PC-9 (cell line): ENCODE measurements at regions not wholly inside any gene's neighbourhood (a gene's known extent, or its start where the extent isn't known, plus 50 kb on each side); places are given as distances from the start of the nearest gene placed in this dataset.
"Not testable (repeated sequence)": the region's sequence is repeated elsewhere in the genome, so short reads cannot be mapped to it uniquely, and the experiment has no call there.

Experiments used
- BruUV-seq: library from RNA; stranded (reverse); fragments of 400-500 nt; replicated peaks from 2 replicates; lab custom pipeline; 2021; lab: Mats Ljungman, UMichigan
- CTCF ChIA-PET: fragments of 300-600 bp; sonication (Branson Sonifier 250); formaldehyde crosslinking; loops from one replicate; lab custom pipeline; 2022; ENCODE audit warnings: antibody characterized with exemption; lab: Charles Lee
- POLR2A ChIA-PET: fragments of 300-600 bp; sonication (Branson Sonifier 250); formaldehyde crosslinking; loops from one replicate; lab custom pipeline; 2022; ENCODE audit warnings: antibody characterized with exemption; ENCODE audit not compliant: unreplicated experiment; lab: Charles Lee
- DNase-seq, 2 experiments: peaks; one replicate each; pipeline versions ENCODE4 v3.0.0 to v3.0.0-alpha.2; 2015 to 2022; ENCODE audit warnings: mixed read lengths in 1 of 2
- H2AFZ ChIP-seq: fragments of 200-600 bp; sonication (generic); 2 replicates; pipeline ENCODE4 v1.8.1; 2017; ENCODE audit warnings: antibody characterized with exemption
- H3F3A ChIP-seq: fragments of 200-600 bp; sonication (generic); 2 replicates; pipeline ENCODE4 v1.8.1; 2017; ENCODE audit warnings: antibody characterized with exemption, mild to moderate bottlenecking, low read depth; ENCODE audit not compliant: insufficient read depth
- H3K27ac ChIP-seq: fragments of 200-600 bp; sonication (generic); 2 replicates; pipeline ENCODE4 v1.6.1; 2016; ENCODE audit warnings: mixed run types
- H3K27me3 ChIP-seq: fragments of 200-600 bp; sonication (generic); 2 replicates; pipeline ENCODE4 v1.6.1; 2016; ENCODE audit warnings: low read depth, mixed run types; ENCODE audit not compliant: insufficient read depth
- H3K36me3 ChIP-seq: fragments of 200-600 bp; sonication (generic); 2 replicates; pipeline ENCODE4 v1.6.1; 2016; ENCODE audit warnings: low read depth, mixed run types
- H3K4me1 ChIP-seq: fragments of 200-600 bp; sonication (generic); replicated peaks from 2 replicates; pipeline ENCODE4 v1.6.1; 2016; ENCODE audit warnings: mixed run types; ENCODE audit not compliant: insufficient read depth
- H3K4me2 ChIP-seq: fragments of 200-600 bp; sonication (generic); 2 replicates; pipeline ENCODE4 v1.6.1; 2017; ENCODE audit warnings: mixed run types
- H3K4me3 ChIP-seq: fragments of 200-600 bp; sonication (generic); 2 replicates; pipeline ENCODE4 v1.6.1; 2016; ENCODE audit warnings: mixed run types
- H3K79me2 ChIP-seq: fragments of 200-600 bp; sonication (generic); 2 replicates; pipeline ENCODE4 v1.6.1; 2017; ENCODE audit warnings: low read depth, mixed run types
- H3K9me2 ChIP-seq: fragments of 200-600 bp; sonication (generic); 2 replicates; pipeline ENCODE4 v1.8.1; 2017; ENCODE audit warnings: mild to moderate bottlenecking; ENCODE audit not compliant: insufficient read depth
- H3K9me3 ChIP-seq: fragments of 200-600 bp; sonication (generic); 2 replicates; pipeline ENCODE4 v1.8.1; 2016; ENCODE audit warnings: low read depth; ENCODE audit not compliant: insufficient read depth
- H4K20me1 ChIP-seq: fragments of 200-600 bp; sonication (generic); 2 replicates; pipeline ENCODE4 v1.8.1; 2017; ENCODE audit not compliant: insufficient read depth
- CTCF ChIP-seq: fragments of 200-600 bp; sonication (generic); conservative IDR thresholded peaks from 2 replicates; pipeline ENCODE4 v1.6.1; 2017; ENCODE audit warnings: mixed run types, antibody characterized with exemption, mild to moderate bottlenecking, moderate library complexity
- EZH2 ChIP-seq: fragments of 200-600 bp; sonication (generic); IDR thresholded peaks from 2 replicates; pipeline ENCODE4 v1.8.0; 2017; ENCODE audit warnings: antibody characterized with exemption, low read depth
- intact Hi-C: fragments of 100-400 bp; cut with micrococcal nuclease; formaldehyde crosslinking; loops from one replicate; pipeline ENCODE4 v1.10.0; 2022; ENCODE audit not compliant: unreplicated experiment

- Histone ChIP-seq H3K36me3 (no peaks in the 10 kb centered on the region), H3K9me3 (no peaks in the 10 kb centered on the region), H3K4me2 (no peak overlapping the region), H3K79me2 (no peaks in the 10 kb centered on the region), H4K20me1 (no peaks in the 10 kb centered on the region), H3K4me1 (no peaks in the 10 kb centered on the region), H3K27me3 (no peaks in the 10 kb centered on the region), H3K27ac (no peak overlapping the region), H3K9me2 (no peaks in the 10 kb centered on the region), H2AFZ (0 out of 2 replicates have a peak overlapping the region, but pooled peaks have one; percentile 36), H3K4me3 (no peak overlapping the region), H3F3A (no peaks in the 10 kb centered on the region)
- no peak for TF ChIP-seq CTCF
- TF ChIP-seq EZH2, result no peak
- intact Hi-C loops, result no loop called here
- CTCF ChIA-PET, result no interaction called here
- no TSS peak for BruUV-seq
- POLR2A ChIA-PET, result no interaction called here
- DNase-seq, result no peak
Observed at GRCh38 chr7:109660401-109660800, 1090.7 kb downstream of the DNAJB9 start.

GRCh38 chr7:109663806-109664205, 1094.1 kb downstream of the DNAJB9 start:
- no peak overlapping the region for H3K4me2 ChIP-seq
- no peaks in the 10 kb centered on the region for H3K9me2 ChIP-seq
- H3K4me3 ChIP-seq, result no peak overlapping the region
- no TSS peak for BruUV-seq
- H3K79me2 ChIP-seq, result no peaks in the 10 kb centered on the region
- POLR2A ChIA-PET, result no interaction called here
- H3K4me1 ChIP-seq, result no peaks in the 10 kb centered on the region
- H3K27ac ChIP-seq, result no peak overlapping the region
- no peak overlapping the region for H2AFZ ChIP-seq
- intact Hi-C loops, result no loop called here
- CTCF ChIA-PET, result no interaction called here
- H3K36me3 ChIP-seq, result no peaks in the 10 kb centered on the region
- H3K27me3 ChIP-seq, result no peaks in the 10 kb centered on the region
- no peaks in the 10 kb centered on the region for H4K20me1 ChIP-seq
- H3F3A ChIP-seq, result no peaks in the 10 kb centered on the region
- TF ChIP-seq CTCF, result no peak
- TF ChIP-seq EZH2, result no peak
- DNase-seq, result no peak
- H3K9me3 ChIP-seq, result no peaks in the 10 kb centered on the region

- POLR2A ChIA-PET, H3K4me2 ChIP-seq, intact Hi-C loops, H3F3A ChIP-seq, H3K79me2 ChIP-seq, CTCF ChIA-PET, H4K20me1 ChIP-seq, H3K27me3 ChIP-seq, H3K9me2 ChIP-seq, H3K4me3 ChIP-seq, H3K4me1 ChIP-seq, DNase-seq, H3K36me3 ChIP-seq, H2AFZ ChIP-seq, BruUV-seq, H3K9me3 ChIP-seq, H3K27ac ChIP-seq: not testable (repeated sequence)
Observed at GRCh38 chr7:109687269-109687668, 1117.6 kb downstream of the DNAJB9 start.

GRCh38 chr7:109692613-109693012, 1122.9 kb downstream of the DNAJB9 start:
- H3F3A ChIP-seq, H3K9me2 ChIP-seq, H3K4me3 ChIP-seq, H4K20me1 ChIP-seq, CTCF ChIA-PET, H3K79me2 ChIP-seq, intact Hi-C loops, POLR2A ChIA-PET, H3K4me2 ChIP-seq, H2AFZ ChIP-seq, H3K27ac ChIP-seq, H3K36me3 ChIP-seq, H3K4me1 ChIP-seq, H3K27me3 ChIP-seq, H3K9me3 ChIP-seq, BruUV-seq: not testable (repeated sequence)
- DNase-seq, result peak in 1 of 2 experiments; percentile 31
